ENCODE measurements at regions not wholly inside any gene's neighbourhood (a gene's known extent, or its start where the extent isn't known, plus 50 kb on each side); places are given as distances from the start of the nearest gene placed in this dataset.

DNA sequence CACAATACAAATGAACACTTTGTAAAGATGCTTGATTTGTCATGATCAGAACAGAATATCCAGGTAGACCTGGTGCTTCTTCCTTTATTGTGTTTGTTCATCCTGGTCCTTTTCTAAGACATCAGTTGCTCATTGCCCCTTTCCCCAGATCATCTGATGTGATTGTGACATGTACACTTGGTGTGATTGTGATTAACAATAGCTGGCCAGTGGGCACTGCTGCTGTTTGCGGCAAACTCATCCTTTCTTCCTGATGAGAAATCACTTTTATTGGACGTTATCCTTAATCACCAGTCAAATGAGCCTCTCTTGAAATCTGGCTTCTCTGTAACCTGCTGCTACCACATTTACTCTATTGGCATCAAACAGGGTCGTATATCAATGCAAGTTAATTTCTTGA lies 135.1 kb downstream of the PCDH7 start:
- no peaks in the 10 kb centered on the region for H3K79me2 ChIP-seq (ENCODE audit: insufficient read depth, low read length)
- WGBS (ENCODE audit: extremely low coverage, insufficient read length, low lambda C conversion rate), result no CpG with 5 or more reads among the region's 3 CpGs
- no peaks in the 10 kb centered on the region for H3K27me3 ChIP-seq (ENCODE audit: insufficient read depth, low read length)
- no peaks in the 10 kb centered on the region for H3K9me3 ChIP-seq (ENCODE audit: control insufficient read depth, low read depth, low read length)
- no peak overlapping the region for H2BK12ac ChIP-seq (ENCODE audit: insufficient read length, low read depth, low read length)
- no peaks in the 10 kb centered on the region for H3K27me3 Mint-ChIP-seq (ENCODE audit: low read depth)
- H2BK20ac ChIP-seq (ENCODE audit: low read depth, low read length, poor library complexity, severe bottlenecking), result no peak overlapping the region
- H3K4me1 ChIP-seq (ENCODE audit: insufficient read depth, low read length), result no peaks in the 10 kb centered on the region; the same call in 1 of the 2 replicates
- H2BK120ac ChIP-seq (ENCODE audit: low read depth, low read length, poor library complexity, severe bottlenecking), result no peak overlapping the region
- H3K9ac ChIP-seq (ENCODE audit: extremely low read depth, insufficient read length, low read length), result no peak overlapping the region
- no peaks in the 10 kb centered on the region for H3K36me3 Mint-ChIP-seq (ENCODE audit: insufficient read depth in 1 of 3, low read depth in 3 of 3)
- no peaks in the 10 kb centered on the region for H4K20me1 ChIP-seq (ENCODE audit: control insufficient read depth, insufficient read depth, insufficient read length)
- TF ChIP-seq, protein P1, sequence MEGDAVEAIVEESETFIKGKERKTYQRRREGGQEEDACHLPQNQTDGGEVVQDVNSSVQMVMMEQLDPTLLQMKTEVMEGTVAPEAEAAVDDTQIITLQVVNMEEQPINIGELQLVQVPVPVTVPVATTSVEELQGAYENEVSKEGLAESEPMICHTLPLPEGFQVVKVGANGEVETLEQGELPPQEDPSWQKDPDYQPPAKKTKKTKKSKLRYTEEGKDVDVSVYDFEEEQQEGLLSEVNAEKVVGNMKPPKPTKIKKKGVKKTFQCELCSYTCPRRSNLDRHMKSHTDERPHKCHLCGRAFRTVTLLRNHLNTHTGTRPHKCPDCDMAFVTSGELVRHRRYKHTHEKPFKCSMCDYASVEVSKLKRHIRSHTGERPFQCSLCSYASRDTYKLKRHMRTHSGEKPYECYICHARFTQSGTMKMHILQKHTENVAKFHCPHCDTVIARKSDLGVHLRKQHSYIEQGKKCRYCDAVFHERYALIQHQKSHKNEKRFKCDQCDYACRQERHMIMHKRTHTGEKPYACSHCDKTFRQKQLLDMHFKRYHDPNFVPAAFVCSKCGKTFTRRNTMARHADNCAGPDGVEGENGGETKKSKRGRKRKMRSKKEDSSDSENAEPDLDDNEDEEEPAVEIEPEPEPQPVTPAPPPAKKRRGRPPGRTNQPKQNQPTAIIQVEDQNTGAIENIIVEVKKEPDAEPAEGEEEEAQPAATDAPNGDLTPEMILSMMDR (conservative IDR thresholded peaks at IDR 0.05), result no peak
- H3K23me2 ChIP-seq (ENCODE audit: insufficient read length, low read depth, low read length, poor library complexity, severe bottlenecking), result no peaks in the 10 kb centered on the region
- H2AFZ ChIP-seq (ENCODE audit: low read length), result no peak overlapping the region
- no peak overlapping the region for H4K5ac ChIP-seq (ENCODE audit: insufficient read length, low read depth, low read length)
- H2BK15ac ChIP-seq (ENCODE audit: low read depth, low read length), result no peak overlapping the region
- no peak overlapping the region for H3K56ac ChIP-seq (ENCODE audit: insufficient read length, low read depth, low read length)
- no peak overlapping the region for H3T11ph ChIP-seq (ENCODE audit: low read length)
- no peak overlapping the region for H3K27ac ChIP-seq (ENCODE audit: insufficient read length, low read depth, low read length)
- H2BK5ac ChIP-seq (ENCODE audit: insufficient read length, low read length), result no peak overlapping the region
- H3K4me3 Mint-ChIP-seq, result no peak overlapping the region
- no peaks in the 10 kb centered on the region for H3K79me1 ChIP-seq (ENCODE audit: insufficient read depth, low read depth, low read length, poor library complexity, severe bottlenecking)
- H3K14ac ChIP-seq (ENCODE audit: insufficient read depth, low read length), result no peak overlapping the region
- no peak for DNase-seq
- H3K4me2 ChIP-seq (ENCODE audit: insufficient read depth, insufficient read length, low read length), result no peak overlapping the region
- H3K18ac ChIP-seq (ENCODE audit: insufficient read length, low read depth, low read length), result no peak overlapping the region
- H3K27ac Mint-ChIP-seq, result no peak overlapping the region; a peak in 1 of 7 replicates
- H2AK5ac ChIP-seq (ENCODE audit: insufficient read length, low read length), result no peak overlapping the region
- H4K91ac ChIP-seq (ENCODE audit: insufficient read length, low read depth, low read length), result no peak overlapping the region
- no peak overlapping the region for H3K4ac ChIP-seq (ENCODE audit: low read depth, low read length)
- H4K8ac ChIP-seq (replicated peaks; ENCODE audit: insufficient read length, low read depth, low read length), result no peak overlapping the region
- H3K9me3 Mint-ChIP-seq, result no peaks in the 10 kb centered on the region
- no peak overlapping the region for H3K23ac ChIP-seq (ENCODE audit: insufficient read length, low read depth, low read length)
- peaks cover 26 to 46% of the 10 kb centered on the region in 2 experiments for H3K4me1 Mint-ChIP-seq

All from H9 (cell line).